ENCODE measurements at regions not wholly inside any gene's neighbourhood (a gene's known extent, or its start where the extent isn't known, plus 50 kb on each side); places are given as distances from the start of the nearest gene placed in this dataset.

DNA sequence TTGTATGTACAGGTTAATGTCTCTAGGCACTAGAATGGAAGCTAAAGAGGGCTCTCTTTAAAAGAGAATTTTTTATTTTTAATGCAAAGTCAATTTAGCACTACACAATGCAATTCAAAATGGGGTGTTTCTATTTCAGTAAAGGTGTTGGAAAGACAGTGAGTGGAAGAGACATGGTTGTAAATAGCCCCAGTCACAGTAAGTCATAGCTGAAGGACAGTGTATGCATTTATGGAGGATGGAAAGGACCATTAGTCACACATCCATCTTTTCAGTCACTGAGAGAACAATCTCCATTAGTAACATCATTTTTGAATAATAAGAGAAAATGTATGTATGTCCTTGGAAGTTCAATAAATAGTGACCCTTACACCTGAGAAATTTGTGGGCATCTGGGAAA, 148.0 kb downstream of the PDHA2 start:
- DNase-seq (ENCODE audit: low read depth): no peak

GRCh38 chr4:95998311-95998710, 158.4 kb downstream of the PDHA2 start:
- no peak for DNase-seq (ENCODE audit: low read depth)

GRCh38 chr4:96003951-96004740, 164.3 kb downstream of the PDHA2 start:
- no peak for DNase-seq (ENCODE audit: low read depth)

- DNase-seq (ENCODE audit: low read depth): peak; percentile 1
Observed at GRCh38 chr4:96009427-96010119, 169.7 kb downstream of the PDHA2 start.

DNA sequence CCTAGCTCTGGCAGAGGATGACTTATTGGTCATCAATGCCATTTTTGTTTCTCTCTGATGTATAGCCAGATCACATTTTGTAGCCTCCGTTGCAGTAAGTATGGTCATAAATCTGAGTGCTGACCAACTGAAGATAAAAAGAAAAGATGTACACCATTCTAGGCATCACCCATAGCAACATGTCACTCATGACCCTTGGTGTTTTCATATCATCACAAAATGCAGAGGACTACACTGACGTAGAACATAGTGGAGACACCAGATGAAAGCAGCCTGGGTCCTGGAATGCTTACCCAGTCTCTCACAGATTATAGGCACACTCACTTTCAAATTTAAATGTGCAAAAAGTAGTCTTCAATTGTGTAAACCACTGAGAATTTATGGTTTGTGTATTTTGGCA, 172.8 kb downstream of the PDHA2 start:
- DNase-seq (ENCODE audit: low read depth): no peak

- no peak for DNase-seq (ENCODE audit: low read depth)
Observed at GRCh38 chr4:96016634-96017299, 176.9 kb downstream of the PDHA2 start.

- DNase-seq (ENCODE audit: low read depth): no peak
Observed at GRCh38 chr4:96025011-96025410, 185.1 kb downstream of the PDHA2 start.

DNA sequence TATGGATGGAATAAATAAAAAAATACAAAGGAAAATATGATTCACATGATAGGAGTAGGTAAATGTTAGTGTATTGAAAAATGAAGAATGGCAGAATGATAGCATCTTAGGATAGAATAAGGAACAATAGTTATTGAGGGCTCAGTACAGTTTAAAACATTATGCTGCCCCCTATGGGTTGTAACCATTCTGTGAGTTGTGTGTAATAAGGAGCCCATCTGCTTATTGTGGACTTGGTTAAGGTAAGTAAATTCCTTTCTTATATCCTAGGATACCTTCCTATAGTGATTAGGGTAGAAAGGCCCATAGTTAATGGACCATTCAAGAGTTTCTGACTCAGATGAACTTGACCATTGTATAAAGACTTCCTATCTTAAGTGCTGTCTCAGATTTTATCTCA, 195.8 kb downstream of the PDHA2 start:
- no peak for DNase-seq (ENCODE audit: low read depth)

GRCh38 chr4:96036781-96037180, 196.9 kb downstream of the PDHA2 start:
- no peak for DNase-seq (ENCODE audit: low read depth)

DNA sequence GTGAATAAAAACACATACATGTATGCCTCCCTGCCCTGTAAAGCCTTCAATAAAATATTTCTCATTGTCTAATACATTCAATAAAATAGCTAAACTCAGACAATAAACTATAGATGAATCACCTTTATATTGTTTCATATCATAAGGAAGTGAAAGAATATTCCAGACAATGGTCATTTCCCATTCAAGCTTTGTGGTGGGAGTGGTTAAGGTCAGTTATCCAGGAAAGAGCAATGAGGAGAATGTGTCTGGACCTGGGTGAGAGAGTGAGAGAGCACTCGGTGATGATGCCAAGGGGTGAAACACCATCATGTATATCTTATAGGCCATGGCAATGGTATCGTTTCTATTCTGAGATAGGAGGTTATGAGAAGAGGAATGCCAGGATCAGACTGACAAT, 197.8 kb downstream of the PDHA2 start:
- DNase-seq (ENCODE audit: low read depth): no peak

DNA sequence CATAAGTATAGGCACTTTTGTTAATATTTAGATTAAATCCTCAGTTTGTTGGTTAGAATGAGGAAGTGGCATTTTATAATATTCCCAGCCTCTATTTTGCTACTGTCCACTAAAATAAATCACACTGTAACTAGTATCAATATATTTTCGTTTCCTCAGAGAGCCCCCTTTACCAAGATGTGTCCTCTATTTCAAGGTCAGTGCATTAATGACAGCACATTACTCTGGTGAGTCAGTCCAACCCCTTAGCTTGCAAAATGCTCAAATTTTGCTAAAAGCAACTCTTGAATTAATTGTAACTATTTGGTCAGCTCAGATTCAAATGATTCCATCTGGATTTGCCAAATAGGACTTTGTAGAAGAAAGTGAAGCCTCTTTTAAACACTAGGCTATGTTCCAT, 199.3 kb downstream of the PDHA2 start:
- DNase-seq (ENCODE audit: low read depth): no peak

DNA sequence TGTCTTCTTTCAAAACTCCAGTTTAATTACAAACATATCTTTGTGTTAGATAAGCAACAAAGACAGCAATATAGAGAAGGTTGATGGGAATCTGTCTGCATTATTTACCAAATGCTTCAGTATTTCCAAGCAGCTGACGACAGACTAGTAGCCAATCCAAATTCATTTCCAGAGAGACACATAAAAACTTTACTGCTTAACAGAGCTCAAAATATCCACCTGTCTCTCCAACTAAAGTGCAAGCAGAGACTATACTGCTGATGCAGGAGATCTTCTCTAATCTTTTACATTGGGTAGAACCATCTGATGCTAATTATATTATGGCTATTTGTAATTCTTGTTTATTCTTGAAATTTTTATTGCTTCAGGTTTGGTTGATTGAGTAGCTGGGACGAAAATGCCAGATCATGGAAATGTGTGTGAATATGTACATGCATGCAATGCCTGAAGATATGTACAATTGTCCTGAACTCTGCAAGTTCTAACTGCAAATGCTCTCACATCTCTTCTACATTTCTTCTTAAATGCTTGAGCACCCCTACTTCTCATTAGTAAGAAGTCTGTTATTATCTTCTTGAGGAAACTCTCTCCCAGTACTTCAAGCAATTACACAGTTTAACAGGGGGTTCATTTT, 200.0 kb downstream of the PDHA2 start:
- no peak for DNase-seq (ENCODE audit: low read depth)

- no peak for DNase-seq (ENCODE audit: low read depth)
Observed at GRCh38 chr4:96044971-96045370, 205.1 kb downstream of the PDHA2 start.

DNA sequence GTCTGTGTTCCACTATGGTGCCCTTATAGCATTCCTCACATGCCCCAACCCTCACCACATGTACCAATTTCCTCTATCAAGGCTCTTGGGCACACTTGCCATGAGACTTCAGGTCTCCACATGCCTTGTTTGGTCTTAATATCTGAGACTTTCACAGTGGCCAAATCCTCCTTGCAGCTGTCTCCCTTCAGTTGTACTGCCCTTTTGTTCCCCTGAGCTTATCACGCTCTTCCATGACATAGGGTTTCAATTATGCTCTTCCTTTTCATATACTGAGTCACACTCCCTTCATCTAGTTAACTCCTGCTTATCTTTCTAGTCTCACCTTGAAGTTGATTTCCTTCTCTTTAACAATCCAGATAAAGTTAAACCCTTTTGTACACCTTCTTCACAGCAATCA, 212.9 kb downstream of the PDHA2 start:
- no peak for DNase-seq (ENCODE audit: low read depth)

DNA sequence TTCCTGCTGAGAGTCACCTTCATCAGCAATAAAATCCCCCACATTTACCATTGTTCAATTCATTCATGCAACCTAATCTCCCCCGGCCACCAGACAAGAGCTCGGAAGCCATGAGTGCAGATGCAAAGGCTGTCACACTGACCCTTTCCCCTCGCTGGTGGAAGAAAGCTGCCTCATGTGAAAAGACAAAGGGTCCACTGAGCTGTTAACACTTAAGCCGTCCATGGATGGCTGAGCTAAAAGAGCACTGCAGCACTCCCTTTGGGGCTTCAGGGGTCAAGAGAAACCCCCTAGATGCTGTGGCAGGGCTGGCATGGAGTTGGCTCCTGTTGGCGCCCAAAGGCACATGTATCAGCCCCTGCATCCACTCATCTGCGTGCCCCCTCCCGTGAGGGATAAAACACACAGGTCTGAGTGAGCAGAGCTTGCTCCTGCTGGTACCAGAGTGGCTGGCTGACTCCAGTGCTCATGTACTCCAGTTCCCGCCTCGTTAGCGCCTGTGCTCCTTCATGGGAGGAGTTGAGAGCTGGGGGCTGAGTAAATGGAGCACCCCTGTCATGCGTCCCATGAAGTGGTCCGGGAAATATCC, 216.5 kb downstream of the PDHA2 start:
- no peak for DNase-seq (ENCODE audit: low read depth)

GRCh38 chr4:96063639-96064038, 223.7 kb downstream of the PDHA2 start:
- no peak for DNase-seq (ENCODE audit: low read depth)

DNA sequence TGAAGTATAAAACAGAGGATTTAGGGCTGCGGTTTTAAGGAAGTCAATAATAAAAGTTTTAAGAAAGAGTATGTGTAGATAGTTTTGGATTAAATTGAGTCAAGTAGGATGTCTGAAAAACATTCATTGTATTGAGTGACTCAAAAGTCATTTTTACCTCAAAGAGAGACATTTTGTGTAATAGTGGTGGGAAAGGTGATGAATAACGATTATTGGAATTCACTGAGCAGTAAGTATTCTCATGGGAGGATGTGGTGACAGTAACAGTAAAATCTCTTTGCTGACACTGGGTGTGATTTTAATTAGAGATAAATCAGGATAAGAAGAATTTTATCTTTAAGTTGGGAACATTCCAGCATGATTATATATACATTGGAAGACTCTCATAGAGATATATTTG, 233.6 kb downstream of the PDHA2 start:
- DNase-seq (ENCODE audit: low read depth): no peak

DNA sequence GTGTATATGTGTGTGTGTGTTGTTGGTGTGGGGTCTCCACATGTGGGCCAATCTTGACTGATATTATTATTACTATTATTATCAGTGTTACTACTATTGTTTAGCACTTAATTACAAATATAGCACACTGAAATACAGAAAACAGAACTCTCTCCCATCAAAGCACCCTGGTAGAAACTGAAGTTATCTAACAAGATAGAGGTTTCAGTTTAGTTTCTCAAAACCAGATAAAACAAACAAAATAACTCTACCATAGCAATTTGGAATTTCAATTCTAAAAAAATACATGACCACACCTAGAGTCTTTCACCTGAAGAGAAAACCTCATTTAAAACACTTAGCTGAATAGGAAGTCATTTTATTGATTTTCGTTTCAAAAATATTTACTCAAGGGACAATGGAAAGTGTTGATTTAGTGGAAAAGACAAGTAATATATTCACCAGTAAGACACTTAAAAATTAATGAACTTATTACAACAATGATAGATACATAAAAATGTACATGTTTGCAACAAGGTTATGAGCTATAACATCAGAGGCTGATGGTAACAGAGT, 252.3 kb downstream of the PDHA2 start:
- DNase-seq (ENCODE audit: low read depth): no peak

DNA sequence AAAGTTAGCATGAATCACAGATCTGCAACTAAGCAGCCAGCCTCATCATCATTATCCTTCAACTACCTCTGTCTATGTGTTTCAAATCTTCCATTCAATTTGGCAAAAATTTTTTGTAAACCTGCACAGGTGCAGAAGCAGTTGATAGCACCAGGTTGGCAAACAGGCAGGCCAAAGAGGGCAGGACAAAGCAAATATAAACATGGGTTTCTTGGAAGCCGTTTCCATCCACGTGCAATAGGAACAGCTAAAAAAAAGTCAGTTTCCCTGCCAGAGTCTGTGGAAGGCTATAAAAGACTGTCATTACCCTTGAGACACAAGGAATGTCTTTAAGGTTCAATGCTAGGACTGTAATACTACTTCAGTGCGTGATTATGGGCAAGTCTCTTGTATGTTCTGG, 253.2 kb downstream of the PDHA2 start:
- no peak for DNase-seq (ENCODE audit: low read depth)

DNA sequence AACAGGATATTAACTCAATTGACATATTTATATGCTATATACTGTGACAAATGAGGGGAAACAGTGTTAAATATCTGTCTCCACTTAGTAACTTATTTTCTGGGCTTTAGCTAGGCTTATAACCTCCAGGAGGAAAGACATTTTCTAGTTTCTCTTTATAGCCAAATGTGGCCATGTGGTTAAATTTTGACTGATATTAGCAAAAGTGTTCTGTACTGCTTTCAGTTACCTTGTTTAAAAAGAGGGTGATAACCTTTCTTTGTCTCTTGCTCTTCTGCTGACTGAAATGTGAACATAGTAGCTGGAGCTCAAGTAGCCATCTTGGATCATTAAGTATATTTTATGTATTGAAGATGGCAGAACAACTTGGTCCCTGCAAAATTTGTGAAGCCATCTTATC, 253.7 kb downstream of the PDHA2 start:
- no peak for DNase-seq (ENCODE audit: low read depth)

DNA sequence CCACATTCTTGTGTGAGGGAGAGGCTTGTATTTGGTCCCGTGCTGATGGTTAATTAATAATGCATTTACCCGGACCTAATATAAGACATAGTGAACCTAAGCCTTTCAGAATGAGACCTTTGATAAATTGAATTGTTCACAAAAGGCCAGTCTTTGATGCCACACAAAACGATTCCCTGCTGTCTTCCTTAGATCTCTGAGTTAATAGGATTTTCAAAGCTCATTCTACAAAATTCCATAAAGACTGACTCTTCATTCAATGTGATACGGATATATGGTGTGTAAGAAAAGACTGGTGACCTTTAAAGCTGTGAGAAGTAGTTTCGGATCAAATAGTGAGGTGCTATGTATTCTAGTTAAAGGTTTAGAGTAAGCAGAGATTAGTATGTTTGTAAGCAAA, 254.3 kb downstream of the PDHA2 start:
- DNase-seq (ENCODE audit: low read depth): no peak

DNA sequence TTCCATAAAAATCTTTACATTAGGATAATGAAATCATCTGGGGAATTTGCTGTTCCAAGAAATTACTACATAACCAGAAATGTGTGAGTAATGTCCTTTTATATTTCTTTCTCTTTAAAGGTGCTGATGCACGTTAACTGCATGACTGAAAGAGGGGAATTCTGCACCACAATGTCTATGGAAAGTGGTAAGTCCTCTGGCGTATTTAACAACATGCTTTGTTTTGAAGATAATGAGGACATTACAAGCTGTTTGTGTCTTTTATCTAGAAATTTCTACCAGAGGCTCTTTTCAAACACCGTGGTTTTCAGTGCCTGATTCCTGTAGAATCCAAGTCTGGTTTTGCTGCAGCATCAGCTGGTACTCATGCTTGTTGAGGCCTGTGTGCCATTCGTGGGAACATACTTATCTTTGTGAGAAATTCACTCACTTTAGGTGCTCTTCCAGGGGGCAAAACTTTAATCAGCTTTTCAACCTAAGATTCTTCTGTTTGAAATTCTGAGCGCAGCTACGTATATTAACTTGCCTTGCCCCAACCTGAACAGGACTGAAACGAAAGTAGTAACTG, 257.2 kb downstream of the PDHA2 start:
- no peak for DNase-seq (ENCODE audit: low read depth)

Data from ELR (cell line).